WERI-Rb-1 (cell line): ENCODE measurements at regions not wholly inside any gene's neighbourhood (a gene's known extent, or its start where the extent isn't known, plus 50 kb on each side); places are given as distances from the start of the nearest gene placed in this dataset.

Experiments used
- DNase-seq: peaks from one replicate; pipeline ENCODE4 v3.0.0-alpha.2; 2020
- H3K27ac ChIP-seq: fragments of 250-450 bp; sonication (Bioruptor Pico); 2 replicates; pipeline ENCODE4 v1.5.1; 2020; ENCODE audit warnings: mild to moderate bottlenecking, moderate library complexity
- H3K27me3 ChIP-seq: fragments of 250-450 bp; sonication (Bioruptor Pico); 2 replicates; pipeline ENCODE4 v1.5.1; 2021; ENCODE audit warnings: mild to moderate bottlenecking, low read depth, moderate library complexity; ENCODE audit not compliant: insufficient read depth, severe bottlenecking
- H3K36me3 ChIP-seq: fragments of 250-450 bp; sonication (Bioruptor Pico); 2 replicates; pipeline ENCODE4 v1.5.1; 2020; ENCODE audit warnings: mild to moderate bottlenecking, moderate library complexity
- H3K4me3 ChIP-seq: 2 replicates; pipeline ENCODE4 v1.5.1; 2011; ENCODE audit warnings: low read depth, mild to moderate bottlenecking, control low read depth, low read length
- H3K9me3 ChIP-seq: fragments of 250-450 bp; sonication (Bioruptor Pico); 2 replicates; pipeline ENCODE4 v1.5.1; 2021; ENCODE audit warnings: mild to moderate bottlenecking, moderate library complexity; ENCODE audit not compliant: severe bottlenecking
- TF ChIP-seq, protein P1 (sequence below): IDR thresholded peaks from 2 replicates; pipeline ENCODE4 v1.5.1; 2011; ENCODE audit warnings: low read depth, mild to moderate bottlenecking, control low read depth, inconsistent platforms, low read length

DNA sequence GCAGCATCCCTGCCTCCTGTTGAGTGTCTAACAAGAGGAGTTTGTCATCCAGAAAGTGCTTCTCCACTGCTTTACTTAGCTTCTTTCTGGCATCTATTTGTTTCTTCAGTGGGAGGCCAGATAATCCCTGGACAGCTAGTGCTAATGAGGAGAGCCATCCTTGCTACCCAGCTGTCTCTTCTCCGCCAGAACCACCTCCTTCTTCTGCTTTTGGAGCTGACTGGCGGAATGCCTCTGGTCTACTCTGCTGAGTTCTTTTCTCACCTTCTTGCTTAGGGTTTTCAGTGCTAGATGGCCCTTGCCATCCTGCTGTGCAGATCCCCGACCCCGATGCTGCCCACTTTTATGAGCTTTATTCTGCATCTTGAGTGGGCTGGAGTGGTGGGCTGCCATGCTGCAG, 145.8 kb downstream of the GPBP1 start:
- H3K36me3 ChIP-seq, result no peaks in the 10 kb centered on the region
- TF ChIP-seq, protein P1, sequence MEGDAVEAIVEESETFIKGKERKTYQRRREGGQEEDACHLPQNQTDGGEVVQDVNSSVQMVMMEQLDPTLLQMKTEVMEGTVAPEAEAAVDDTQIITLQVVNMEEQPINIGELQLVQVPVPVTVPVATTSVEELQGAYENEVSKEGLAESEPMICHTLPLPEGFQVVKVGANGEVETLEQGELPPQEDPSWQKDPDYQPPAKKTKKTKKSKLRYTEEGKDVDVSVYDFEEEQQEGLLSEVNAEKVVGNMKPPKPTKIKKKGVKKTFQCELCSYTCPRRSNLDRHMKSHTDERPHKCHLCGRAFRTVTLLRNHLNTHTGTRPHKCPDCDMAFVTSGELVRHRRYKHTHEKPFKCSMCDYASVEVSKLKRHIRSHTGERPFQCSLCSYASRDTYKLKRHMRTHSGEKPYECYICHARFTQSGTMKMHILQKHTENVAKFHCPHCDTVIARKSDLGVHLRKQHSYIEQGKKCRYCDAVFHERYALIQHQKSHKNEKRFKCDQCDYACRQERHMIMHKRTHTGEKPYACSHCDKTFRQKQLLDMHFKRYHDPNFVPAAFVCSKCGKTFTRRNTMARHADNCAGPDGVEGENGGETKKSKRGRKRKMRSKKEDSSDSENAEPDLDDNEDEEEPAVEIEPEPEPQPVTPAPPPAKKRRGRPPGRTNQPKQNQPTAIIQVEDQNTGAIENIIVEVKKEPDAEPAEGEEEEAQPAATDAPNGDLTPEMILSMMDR, result no peak
- no peak overlapping the region for H3K27ac ChIP-seq
- no peak overlapping the region for H3K4me3 ChIP-seq
- no peaks in the 10 kb centered on the region for H3K9me3 ChIP-seq
- DNase-seq, result no peak
- H3K27me3 ChIP-seq, result no peaks in the 10 kb centered on the region

DNA sequence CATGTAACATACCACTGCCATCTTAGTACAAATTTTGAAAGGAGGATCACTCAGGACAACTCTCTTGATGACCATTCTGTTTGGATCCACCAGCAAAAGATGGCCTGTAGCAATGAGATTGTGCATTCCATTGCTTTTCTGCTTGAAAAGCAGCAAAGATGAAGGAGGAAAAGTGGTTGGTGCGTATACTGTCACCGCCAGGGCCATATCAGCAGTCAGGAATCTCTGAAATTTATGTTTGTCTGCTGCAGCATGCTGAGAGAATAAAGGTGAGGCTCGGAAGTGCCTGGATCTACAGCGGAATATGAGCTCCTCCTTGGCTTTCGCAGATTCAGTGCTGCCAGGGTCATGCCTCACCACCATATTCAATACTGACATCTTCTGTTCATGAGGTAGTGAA, 144.4 kb downstream of the GPBP1 start:
- Histone ChIP-seq H3K27ac (no peak overlapping the region), H3K9me3 (no peaks in the 10 kb centered on the region), H3K4me3 (no peak overlapping the region), H3K27me3 (no peaks in the 10 kb centered on the region), H3K36me3 (no peaks in the 10 kb centered on the region)
- DNase-seq, result no peak
- TF ChIP-seq, protein P1, result no peak

DNA sequence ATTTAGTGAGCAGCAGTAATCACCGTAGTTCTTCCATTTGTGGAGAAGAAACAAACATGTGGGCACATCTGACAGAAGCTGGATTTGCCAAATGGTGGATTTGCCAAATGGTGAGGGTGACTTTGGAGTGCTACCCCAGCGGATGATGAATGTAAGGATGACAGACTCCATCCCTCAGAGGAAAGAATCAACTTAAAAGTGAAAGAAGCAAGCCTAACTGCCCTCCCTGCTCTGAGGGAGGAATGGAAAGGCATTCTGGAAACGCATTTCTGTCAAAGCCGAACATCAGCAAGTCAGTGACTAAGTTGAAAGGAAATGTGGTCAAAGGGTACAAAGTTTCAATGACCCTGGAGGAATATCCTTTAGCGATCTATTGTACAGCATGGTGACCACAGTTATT, 143.5 kb downstream of the GPBP1 start:
- no peaks in the 10 kb centered on the region for H3K27me3 ChIP-seq
- H3K4me3 ChIP-seq, result no peak overlapping the region
- no peaks in the 10 kb centered on the region for H3K9me3 ChIP-seq

DNA sequence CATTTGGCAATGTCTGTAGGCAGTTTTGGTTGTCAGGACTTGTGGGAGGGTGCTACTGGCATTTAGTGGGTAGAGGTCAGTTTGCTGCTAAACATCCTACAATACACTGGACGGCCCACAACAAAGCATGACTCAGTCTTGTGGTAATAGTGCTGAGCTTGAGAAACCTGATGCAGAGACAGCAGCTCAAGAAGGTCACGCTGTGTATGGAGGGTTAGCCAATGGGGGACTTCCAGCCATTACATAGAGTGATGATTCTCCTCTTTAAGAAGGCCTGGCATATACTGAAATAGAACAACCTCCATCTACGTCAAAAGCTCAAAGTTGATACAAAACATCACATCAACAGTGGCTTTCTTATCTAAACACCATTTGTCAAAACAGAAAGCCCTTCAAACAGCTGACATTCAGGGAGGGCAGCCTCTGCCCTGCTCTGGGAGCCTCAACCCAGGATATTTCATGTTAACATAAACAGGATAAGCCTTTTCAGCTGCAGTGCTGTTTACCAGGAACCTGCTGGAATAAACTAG, 143.0 kb downstream of the GPBP1 start:
- no peaks in the 10 kb centered on the region for H3K27me3 ChIP-seq
- H3K36me3 ChIP-seq, result no peaks in the 10 kb centered on the region
- no peak for DNase-seq
- no peak overlapping the region for H3K27ac ChIP-seq
- no peaks in the 10 kb centered on the region for H3K9me3 ChIP-seq
- no peak overlapping the region for H3K4me3 ChIP-seq
- TF ChIP-seq, protein P1, result no peak

More for the DNA sequence above, 143.5 kb downstream of the GPBP1 start:
- Histone ChIP-seq H3K36me3 (no peaks in the 10 kb centered on the region), H3K27ac (no peak overlapping the region)
- no peak for DNase-seq
- TF ChIP-seq, protein P1, result no peak

DNA sequence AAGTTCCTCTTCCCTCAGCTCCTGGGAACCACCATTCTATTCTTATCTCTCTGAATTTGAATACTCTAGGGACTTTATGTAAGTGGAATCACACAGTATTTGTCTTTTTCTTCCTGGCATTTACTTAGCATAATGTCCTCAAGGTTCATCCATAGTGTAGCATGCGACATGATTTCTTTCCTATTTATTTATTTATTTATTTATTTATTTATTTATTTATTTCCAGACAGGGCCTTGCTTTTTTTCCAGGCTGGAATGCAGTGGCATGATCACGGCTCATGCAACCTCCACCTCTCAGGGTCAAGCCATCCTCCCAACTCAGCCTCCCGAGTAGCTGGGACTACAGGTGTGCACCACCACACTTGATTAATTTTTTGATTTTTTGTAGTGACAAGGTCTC, 142.1 kb downstream of the GPBP1 start:
- no peaks in the 10 kb centered on the region for H3K36me3 ChIP-seq

More for the DNA sequence above, 142.1 kb downstream of the GPBP1 start:
- no peak overlapping the region for H3K27ac ChIP-seq
- H3K27me3 ChIP-seq, result no peaks in the 10 kb centered on the region
- DNase-seq, result no peak
- H3K4me3 ChIP-seq, result no peak overlapping the region
- no peaks in the 10 kb centered on the region for H3K9me3 ChIP-seq
- TF ChIP-seq, protein P1, result no peak
